PC-9 (cell line): ENCODE measurements at regions not wholly inside any gene's neighbourhood (a gene's known extent, or its start where the extent isn't known, plus 50 kb on each side); places are given as distances from the start of the nearest gene placed in this dataset.

ENCODE experiments used
- BruUV-seq: library from RNA; stranded (reverse); fragments of 400-500 nt; replicated peaks from 2 replicates; lab custom pipeline; 2021; lab: Mats Ljungman, UMichigan
- CTCF ChIA-PET: fragments of 300-600 bp; sonication (Branson Sonifier 250); formaldehyde crosslinking; loops from one replicate; lab custom pipeline; 2022; ENCODE audit warnings: antibody characterized with exemption; lab: Charles Lee
- POLR2A ChIA-PET: fragments of 300-600 bp; sonication (Branson Sonifier 250); formaldehyde crosslinking; loops from one replicate; lab custom pipeline; 2022; ENCODE audit warnings: antibody characterized with exemption; ENCODE audit not compliant: unreplicated experiment; lab: Charles Lee
- DNase-seq, 2 experiments: peaks; one replicate each; pipeline versions ENCODE4 v3.0.0 to v3.0.0-alpha.2; 2015 to 2022; ENCODE audit warnings: mixed read lengths in 1 of 2
- H2AFZ ChIP-seq: fragments of 200-600 bp; sonication (generic); 2 replicates; pipeline ENCODE4 v1.8.1; 2017; ENCODE audit warnings: antibody characterized with exemption
- H3F3A ChIP-seq: fragments of 200-600 bp; sonication (generic); 2 replicates; pipeline ENCODE4 v1.8.1; 2017; ENCODE audit warnings: antibody characterized with exemption, mild to moderate bottlenecking, low read depth; ENCODE audit not compliant: insufficient read depth
- H3K27ac ChIP-seq: fragments of 200-600 bp; sonication (generic); 2 replicates; pipeline ENCODE4 v1.6.1; 2016; ENCODE audit warnings: mixed run types
- H3K27me3 ChIP-seq: fragments of 200-600 bp; sonication (generic); 2 replicates; pipeline ENCODE4 v1.6.1; 2016; ENCODE audit warnings: low read depth, mixed run types; ENCODE audit not compliant: insufficient read depth
- H3K36me3 ChIP-seq: fragments of 200-600 bp; sonication (generic); 2 replicates; pipeline ENCODE4 v1.6.1; 2016; ENCODE audit warnings: low read depth, mixed run types
- H3K4me1 ChIP-seq: fragments of 200-600 bp; sonication (generic); replicated peaks from 2 replicates; pipeline ENCODE4 v1.6.1; 2016; ENCODE audit warnings: mixed run types; ENCODE audit not compliant: insufficient read depth
- H3K4me2 ChIP-seq: fragments of 200-600 bp; sonication (generic); 2 replicates; pipeline ENCODE4 v1.6.1; 2017; ENCODE audit warnings: mixed run types
- H3K4me3 ChIP-seq: fragments of 200-600 bp; sonication (generic); 2 replicates; pipeline ENCODE4 v1.6.1; 2016; ENCODE audit warnings: mixed run types
- H3K79me2 ChIP-seq: fragments of 200-600 bp; sonication (generic); 2 replicates; pipeline ENCODE4 v1.6.1; 2017; ENCODE audit warnings: low read depth, mixed run types
- H3K9me2 ChIP-seq: fragments of 200-600 bp; sonication (generic); 2 replicates; pipeline ENCODE4 v1.8.1; 2017; ENCODE audit warnings: mild to moderate bottlenecking; ENCODE audit not compliant: insufficient read depth
- H3K9me3 ChIP-seq: fragments of 200-600 bp; sonication (generic); 2 replicates; pipeline ENCODE4 v1.8.1; 2016; ENCODE audit warnings: low read depth; ENCODE audit not compliant: insufficient read depth
- H4K20me1 ChIP-seq: fragments of 200-600 bp; sonication (generic); 2 replicates; pipeline ENCODE4 v1.8.1; 2017; ENCODE audit not compliant: insufficient read depth
- EZH2 ChIP-seq: fragments of 200-600 bp; sonication (generic); IDR thresholded peaks from 2 replicates; pipeline ENCODE4 v1.8.0; 2017; ENCODE audit warnings: antibody characterized with exemption, low read depth
- intact Hi-C: fragments of 100-400 bp; cut with micrococcal nuclease; formaldehyde crosslinking; loops from one replicate; pipeline ENCODE4 v1.10.0; 2022; ENCODE audit not compliant: unreplicated experiment
- TF ChIP-seq, protein P1 (sequence below): fragments of 200-600 bp; sonication (generic); conservative IDR thresholded peaks from 2 replicates; pipeline ENCODE4 v1.6.1; 2017; ENCODE audit warnings: mixed run types, antibody characterized with exemption, mild to moderate bottlenecking, moderate library complexity

DNA sequence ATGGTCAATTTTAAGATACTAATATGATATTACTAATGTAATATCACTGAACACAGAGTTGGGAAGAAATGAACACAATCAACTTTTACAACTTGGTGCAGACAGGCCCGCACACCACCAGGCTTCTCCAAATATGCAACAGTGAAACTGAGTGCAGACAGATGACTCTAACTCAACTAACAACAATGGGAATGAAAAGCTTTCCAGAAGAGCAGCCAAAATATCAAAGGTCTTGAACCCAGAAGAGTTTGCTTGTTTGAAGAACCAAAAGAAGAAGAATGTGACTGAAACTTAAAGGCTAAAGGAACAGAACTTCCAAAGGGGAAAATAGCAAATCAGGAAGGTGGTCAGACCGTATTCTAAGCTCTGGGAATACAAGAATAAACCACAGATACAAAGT, 89.8 kb upstream of the COL11A1 start:
- no peaks in the 10 kb centered on the region for H3K79me2 ChIP-seq
- H3K9me2 ChIP-seq, result no peaks in the 10 kb centered on the region
- ChIA-PET CTCF (no interaction called here), POLR2A (interaction anchor here (0.6 kb wide), 1 partner anchor 52 kb away, joined by 9 read pairs; no protein-coding TSS in a partner anchor)
- TF ChIP-seq EZH2, result no peak
- TF ChIP-seq, protein P1, sequence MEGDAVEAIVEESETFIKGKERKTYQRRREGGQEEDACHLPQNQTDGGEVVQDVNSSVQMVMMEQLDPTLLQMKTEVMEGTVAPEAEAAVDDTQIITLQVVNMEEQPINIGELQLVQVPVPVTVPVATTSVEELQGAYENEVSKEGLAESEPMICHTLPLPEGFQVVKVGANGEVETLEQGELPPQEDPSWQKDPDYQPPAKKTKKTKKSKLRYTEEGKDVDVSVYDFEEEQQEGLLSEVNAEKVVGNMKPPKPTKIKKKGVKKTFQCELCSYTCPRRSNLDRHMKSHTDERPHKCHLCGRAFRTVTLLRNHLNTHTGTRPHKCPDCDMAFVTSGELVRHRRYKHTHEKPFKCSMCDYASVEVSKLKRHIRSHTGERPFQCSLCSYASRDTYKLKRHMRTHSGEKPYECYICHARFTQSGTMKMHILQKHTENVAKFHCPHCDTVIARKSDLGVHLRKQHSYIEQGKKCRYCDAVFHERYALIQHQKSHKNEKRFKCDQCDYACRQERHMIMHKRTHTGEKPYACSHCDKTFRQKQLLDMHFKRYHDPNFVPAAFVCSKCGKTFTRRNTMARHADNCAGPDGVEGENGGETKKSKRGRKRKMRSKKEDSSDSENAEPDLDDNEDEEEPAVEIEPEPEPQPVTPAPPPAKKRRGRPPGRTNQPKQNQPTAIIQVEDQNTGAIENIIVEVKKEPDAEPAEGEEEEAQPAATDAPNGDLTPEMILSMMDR, result no peak
- H3K4me3 ChIP-seq, result no peak overlapping the region
- no peaks in the 10 kb centered on the region for H3K9me3 ChIP-seq
- H3F3A ChIP-seq, result no peaks in the 10 kb centered on the region
- no peak overlapping the region for H3K4me2 ChIP-seq
- H2AFZ ChIP-seq, result no peak overlapping the region
- BruUV-seq, result no TSS peak
- H4K20me1 ChIP-seq, result no peaks in the 10 kb centered on the region; the same call in 1 of the 2 replicates
- no peaks in the 10 kb centered on the region for H3K27me3 ChIP-seq
- H3K4me1 ChIP-seq, result no peaks in the 10 kb centered on the region
- H3K27ac ChIP-seq, result no peak overlapping the region
- DNase-seq, result no peak
- no peaks in the 10 kb centered on the region for H3K36me3 ChIP-seq
- intact Hi-C loops, result no loop called here

DNA sequence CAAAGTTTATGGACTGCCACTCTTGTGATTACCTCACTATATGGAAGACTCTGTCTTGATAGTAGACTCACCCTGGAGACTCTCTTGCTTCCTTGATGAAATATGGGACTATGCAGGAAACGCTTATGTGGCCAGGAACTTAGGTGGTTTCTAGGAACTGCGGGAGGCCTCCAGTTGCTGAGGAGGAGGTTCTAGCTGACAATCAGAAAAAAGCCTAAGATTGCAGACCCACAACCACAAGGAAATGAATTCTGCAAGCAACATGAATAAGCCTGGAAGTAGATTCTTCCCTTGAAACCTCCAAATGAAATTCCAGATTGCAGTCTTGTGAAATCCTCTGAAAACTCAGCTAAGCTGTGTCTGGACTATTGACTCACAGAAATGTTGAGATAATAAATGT, 88.9 kb upstream of the COL11A1 start:
- Histone ChIP-seq H3K36me3 (no peaks in the 10 kb centered on the region), H3K9me3 (no peaks in the 10 kb centered on the region), H3K9me2 (no peaks in the 10 kb centered on the region; the same call in 1 of the 2 replicates), H3K4me2 (no peak overlapping the region), H3K27ac (no peak overlapping the region), H3K79me2 (no peaks in the 10 kb centered on the region), H4K20me1 (no peaks in the 10 kb centered on the region; the same call in 1 of the 2 replicates), H2AFZ (no peak overlapping the region), H3K4me3 (no peak overlapping the region), H3K4me1 (no peaks in the 10 kb centered on the region), H3F3A (no peaks in the 10 kb centered on the region), H3K27me3 (no peaks in the 10 kb centered on the region)
- ChIA-PET CTCF (no interaction called here), POLR2A (no interaction called here)
- intact Hi-C loops, result no loop called here
- BruUV-seq, result no TSS peak
- DNase-seq, result no peak
- TF ChIP-seq EZH2, result no peak
- TF ChIP-seq, protein P1, result no peak

GRCh38 chr1:103194984-103195383, 86.7 kb upstream of the COL11A1 start:
- H3K36me3 ChIP-seq, result no peaks in the 10 kb centered on the region
- no peaks in the 10 kb centered on the region for H3K9me3 ChIP-seq
- no peaks in the 10 kb centered on the region for H3K4me1 ChIP-seq
- no peaks in the 10 kb centered on the region for H3K27me3 ChIP-seq
- ChIA-PET CTCF (no interaction called here), POLR2A (no interaction called here)
- no peak for DNase-seq
- intact Hi-C loops, result no loop called here
- H3F3A ChIP-seq, result no peaks in the 10 kb centered on the region
- no TSS peak for BruUV-seq
- no peak overlapping the region for H3K4me3 ChIP-seq
- TF ChIP-seq, protein P1, result no peak
- no peak for TF ChIP-seq EZH2
- H4K20me1 ChIP-seq, result no peaks in the 10 kb centered on the region
- H3K4me2 ChIP-seq, result no peak overlapping the region
- H3K79me2 ChIP-seq, result no peaks in the 10 kb centered on the region
- H3K9me2 ChIP-seq, result no peaks in the 10 kb centered on the region; the same call in 1 of the 2 replicates
- no peak overlapping the region for H3K27ac ChIP-seq
- H2AFZ ChIP-seq, result no peak overlapping the region
